HG02840 (cell line): ENCODE measurements at regions not wholly inside any gene's neighbourhood (a gene's known extent, or its start where the extent isn't known, plus 50 kb on each side); places are given as distances from the start of the nearest gene placed in this dataset.

Experiments used
- ATAC-seq: cut with Tn5 transposase; IDR thresholded peaks from one replicate; pipeline ENCODE4 v1.9.1; 2021; ENCODE audit warnings: mild to moderate bottlenecking, moderate library complexity, moderate number of reproducible peaks; ENCODE audit not compliant: unreplicated experiment, low FRiP score

GRCh38 chr3:30349507-30349906, 256.9 kb upstream of the TGFBR2 start:
- no peak for ATAC-seq

GRCh38 chr3:30350011-30350410, 256.4 kb upstream of the TGFBR2 start:
- ATAC-seq: no peak

GRCh38 chr3:30350901-30351300, 255.5 kb upstream of the TGFBR2 start:
- ATAC-seq: no peak

GRCh38 chr3:30352410-30353318, 253.7 kb upstream of the TGFBR2 start:
- no peak for ATAC-seq

- peak; percentile 91 for ATAC-seq
Observed at GRCh38 chr3:30353711-30354467, 252.5 kb upstream of the TGFBR2 start.

GRCh38 chr3:30354513-30354912, 251.9 kb upstream of the TGFBR2 start:
- no peak for ATAC-seq

GRCh38 chr3:30354972-30355371, 251.4 kb upstream of the TGFBR2 start:
- ATAC-seq: no peak

GRCh38 chr3:30355622-30356021, 250.8 kb upstream of the TGFBR2 start:
- ATAC-seq: no peak

DNA sequence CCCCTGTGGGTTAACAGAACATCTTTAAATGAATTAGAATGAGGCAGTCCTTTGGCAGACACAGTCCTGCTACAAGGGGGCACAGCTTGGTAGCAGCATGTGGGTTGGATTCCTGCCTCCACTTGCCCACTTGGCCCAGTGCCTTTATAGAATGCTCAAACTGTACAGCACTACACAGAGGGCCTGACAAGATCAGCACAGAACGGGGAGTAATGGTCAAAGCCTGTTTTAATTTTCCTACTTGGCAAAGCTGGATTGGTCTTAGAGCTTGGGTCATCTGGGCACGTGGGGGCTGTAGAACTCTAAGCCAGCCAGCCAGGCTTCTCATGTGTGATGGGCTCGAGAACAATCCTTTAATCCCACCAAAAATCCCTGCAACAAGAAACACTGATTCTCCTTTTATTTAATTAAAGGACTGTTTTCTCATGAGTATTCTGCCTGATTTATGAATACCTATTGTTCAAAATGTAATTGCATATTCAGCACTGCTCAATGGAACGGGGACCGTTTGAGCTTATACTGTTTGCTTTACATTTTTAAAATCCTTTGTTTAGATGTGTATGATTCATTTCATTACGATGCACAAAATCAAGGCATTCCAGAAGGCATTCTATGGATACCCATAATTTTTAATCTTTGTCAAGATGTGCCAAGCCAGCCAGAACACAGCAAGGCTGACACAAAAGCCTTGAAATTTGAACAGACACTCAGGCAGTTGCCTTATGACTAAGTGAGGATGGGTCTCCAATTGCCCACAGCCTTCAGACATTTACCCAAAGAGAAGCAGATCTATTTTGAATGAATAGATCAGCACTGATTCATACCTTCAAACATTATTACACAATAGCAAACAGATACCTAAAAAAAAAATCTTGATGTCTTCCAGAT, 249.3 kb upstream of the TGFBR2 start:
- no peak for ATAC-seq

DNA sequence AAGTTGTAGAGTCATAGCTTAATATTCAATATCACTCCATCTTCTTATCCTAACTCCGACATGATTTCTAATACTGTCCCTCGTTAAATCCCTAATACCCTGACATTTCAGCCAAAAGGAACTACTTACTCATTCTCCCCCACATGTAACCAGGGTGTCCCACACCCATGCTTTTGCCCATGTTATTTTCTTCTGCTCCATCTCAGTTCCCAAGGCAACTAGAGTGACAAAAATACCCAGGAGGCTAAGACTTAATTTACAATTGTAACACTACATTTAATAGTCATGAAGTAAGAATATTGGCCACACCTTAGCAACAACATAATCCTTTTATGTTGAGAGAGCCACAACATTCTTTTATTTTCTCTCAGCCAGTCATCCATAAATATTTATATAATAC, 248.5 kb upstream of the TGFBR2 start:
- no peak for ATAC-seq

DNA sequence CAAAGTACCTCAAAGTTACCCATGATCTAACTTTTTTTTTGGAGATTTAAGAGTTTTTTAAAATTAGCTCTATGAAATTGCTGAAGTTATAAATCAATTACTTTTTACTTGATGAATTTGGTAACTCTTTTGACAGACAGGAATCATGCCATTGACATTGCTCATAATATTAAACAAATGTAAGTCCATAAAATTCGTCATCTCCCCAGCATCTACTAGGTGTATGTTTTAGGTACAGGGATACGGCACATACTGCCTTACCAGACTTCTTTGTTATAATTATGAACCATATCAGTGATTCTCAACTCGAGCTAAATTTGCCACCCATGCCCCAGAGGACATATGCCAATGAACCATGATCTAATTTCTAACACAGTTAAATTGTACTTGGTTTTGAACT, 247.5 kb upstream of the TGFBR2 start:
- ATAC-seq: no peak

- ATAC-seq: no peak
Observed at GRCh38 chr3:30368978-30369377, 237.4 kb upstream of the TGFBR2 start.

- no peak for ATAC-seq
Observed at GRCh38 chr3:30370681-30371271, 235.6 kb upstream of the TGFBR2 start.

DNA sequence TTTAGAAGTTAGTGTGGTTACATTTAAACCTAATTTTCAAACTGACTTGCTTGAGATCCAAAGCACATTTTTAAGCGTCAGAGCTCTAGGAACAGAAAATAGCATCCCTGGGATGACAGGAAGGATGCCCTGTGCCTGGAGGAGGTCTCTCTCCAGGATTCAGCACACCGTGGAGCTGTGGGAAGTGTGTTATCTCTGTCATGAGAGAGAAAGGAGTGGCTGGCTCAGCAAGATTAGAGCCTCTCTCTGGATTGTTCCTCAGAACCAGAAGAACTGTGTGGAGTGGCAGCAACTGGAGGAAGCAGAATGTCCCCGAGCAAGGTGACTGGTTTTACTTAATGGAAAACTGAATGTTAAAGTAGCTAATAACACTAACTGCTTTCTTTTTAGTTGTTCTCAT, 233.6 kb upstream of the TGFBR2 start:
- ATAC-seq: no peak

DNA sequence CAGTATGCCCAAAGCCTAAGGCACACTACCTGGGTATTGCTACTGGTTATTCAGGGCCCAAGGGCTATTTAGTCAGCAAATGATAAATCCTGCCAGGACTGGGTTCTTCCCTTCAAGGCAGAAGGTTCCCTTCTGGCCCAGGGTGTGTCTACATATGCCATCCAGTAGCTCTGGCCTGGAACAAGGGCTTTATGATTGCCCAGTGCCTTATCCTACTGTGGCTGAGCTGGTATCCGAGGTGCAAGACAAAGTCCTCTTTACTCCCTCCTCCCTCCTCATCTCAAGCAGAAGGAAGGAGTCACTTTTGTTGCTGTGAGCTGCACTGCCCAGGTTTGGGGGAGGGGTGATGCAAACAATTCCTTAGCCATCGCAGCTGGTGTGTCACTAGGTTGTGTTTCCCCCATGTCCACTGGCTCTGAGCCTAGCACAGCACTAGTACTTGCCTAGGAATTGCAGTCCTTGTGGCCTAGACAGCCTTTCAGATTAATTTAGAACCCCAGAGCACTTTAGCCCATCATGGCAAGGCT, 221.8 kb upstream of the TGFBR2 start:
- no peak for ATAC-seq

GRCh38 chr3:30393079-30393478, 213.3 kb upstream of the TGFBR2 start:
- no peak for ATAC-seq

DNA sequence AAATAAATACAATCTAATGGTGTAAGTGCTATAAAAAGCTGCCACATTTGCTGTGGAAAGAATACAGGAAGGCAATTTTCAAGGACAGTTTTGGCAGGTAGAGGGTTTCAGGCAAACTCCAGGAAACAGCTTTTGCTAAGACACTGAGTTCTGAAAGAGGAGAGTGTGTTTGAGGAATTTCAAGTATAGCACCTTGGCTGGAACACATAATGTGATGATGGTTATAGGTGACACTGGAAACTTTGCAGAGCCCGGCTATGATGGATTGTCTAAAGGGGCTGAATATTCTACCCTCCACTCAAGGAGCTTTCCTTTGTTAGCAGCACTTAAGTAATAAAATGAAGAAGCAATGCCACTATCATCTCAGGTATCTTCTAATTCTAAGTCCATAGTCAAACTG, 209.4 kb upstream of the TGFBR2 start:
- no peak for ATAC-seq

DNA sequence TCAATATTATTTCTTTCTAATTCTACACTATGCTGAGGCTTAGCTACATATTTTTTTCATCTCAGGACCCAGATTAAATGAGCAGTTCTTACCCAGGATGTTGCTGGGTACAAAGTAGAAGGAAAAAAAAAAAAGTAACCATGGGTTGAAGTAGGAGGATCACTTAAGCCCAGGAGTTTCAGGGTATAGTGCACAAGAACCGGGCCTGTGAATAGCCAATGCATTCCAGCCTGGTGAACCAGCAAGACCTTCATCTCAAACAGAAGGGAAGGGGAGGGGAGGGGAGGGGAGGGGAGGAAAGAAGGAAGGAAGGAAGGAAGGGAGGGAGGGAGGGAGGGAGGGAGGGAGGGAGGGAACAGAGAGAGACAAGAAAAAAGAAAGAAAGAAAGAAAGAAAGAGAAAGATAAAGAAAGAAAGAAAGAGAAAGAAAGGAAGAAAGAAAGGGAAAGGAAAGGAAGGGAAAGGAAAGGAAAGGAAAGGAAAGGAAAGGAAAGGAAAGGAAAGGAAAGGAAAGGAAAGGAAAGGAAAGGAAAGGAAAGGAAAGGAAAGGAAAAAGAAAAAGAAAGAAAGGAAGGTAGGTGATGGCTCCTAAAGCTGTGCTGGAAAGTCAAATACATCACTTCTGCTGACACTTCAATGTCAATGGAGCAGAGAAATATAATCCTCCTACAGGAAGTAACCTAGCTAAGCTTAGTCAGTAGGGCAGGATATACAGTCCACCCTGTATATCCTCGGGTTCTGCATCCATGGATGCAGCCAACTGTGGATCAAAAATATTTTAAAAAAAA, 206.8 kb upstream of the TGFBR2 start:
- no peak for ATAC-seq

DNA sequence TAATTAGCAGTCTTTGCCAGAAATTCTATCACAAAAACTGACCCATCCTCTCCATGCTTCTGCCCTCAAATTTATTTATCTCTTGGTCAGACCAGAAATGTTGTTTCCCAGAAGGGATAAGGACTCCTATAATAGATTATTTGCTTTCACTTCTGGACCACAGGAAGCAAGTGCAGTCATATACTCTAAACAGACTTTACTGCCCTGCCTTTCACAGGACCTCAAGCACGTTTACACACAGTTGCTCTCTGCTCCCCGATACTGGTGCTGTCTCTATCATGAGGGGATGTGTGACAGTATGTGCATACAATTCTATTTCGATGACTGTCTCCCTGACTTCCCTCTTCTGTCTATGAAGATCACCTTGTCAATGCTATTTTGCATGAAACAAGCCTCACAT, 205.5 kb upstream of the TGFBR2 start:
- no peak for ATAC-seq
